22Rv1 (cell line): ENCODE measurements at regions not wholly inside any gene's neighbourhood (a gene's known extent, or its start where the extent isn't known, plus 50 kb on each side); places are given as distances from the start of the nearest gene placed in this dataset.

Source experiments
- ZFX ChIP-seq: fragments of 450-650 bp; IDR thresholded peaks from 2 replicates; pipeline ENCODE4 v1.6.1; 2017; ENCODE audit warnings: antibody characterized with exemption, borderline replicate concordance
- TF ChIP-seq, protein P1 (sequence below): fragments of 450-650 bp; IDR thresholded peaks from 2 replicates; pipeline ENCODE4 v1.5.1; 2017; ENCODE audit warnings: mild to moderate bottlenecking

DNA sequence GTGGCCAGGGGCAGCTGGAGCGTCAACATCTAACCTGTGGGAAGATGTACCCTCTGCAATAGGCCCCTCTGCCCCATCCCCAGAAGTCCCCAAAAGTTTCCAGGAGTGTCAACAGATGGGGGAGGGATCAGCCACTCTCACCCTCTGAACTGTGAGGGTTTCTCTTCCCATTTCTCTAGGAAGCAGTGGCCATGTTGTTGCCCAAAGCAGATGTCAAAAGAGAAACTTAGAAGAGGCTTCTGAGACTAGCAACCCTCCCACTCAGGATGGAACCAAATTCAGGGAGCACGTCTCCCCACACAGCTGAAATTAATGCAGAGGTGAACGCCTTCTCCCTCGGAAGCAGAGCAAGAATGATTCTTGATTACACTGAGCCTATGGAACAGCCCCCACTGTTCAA is 70.3 kb downstream of the ARL4C start:
- TF ChIP-seq, protein P1, sequence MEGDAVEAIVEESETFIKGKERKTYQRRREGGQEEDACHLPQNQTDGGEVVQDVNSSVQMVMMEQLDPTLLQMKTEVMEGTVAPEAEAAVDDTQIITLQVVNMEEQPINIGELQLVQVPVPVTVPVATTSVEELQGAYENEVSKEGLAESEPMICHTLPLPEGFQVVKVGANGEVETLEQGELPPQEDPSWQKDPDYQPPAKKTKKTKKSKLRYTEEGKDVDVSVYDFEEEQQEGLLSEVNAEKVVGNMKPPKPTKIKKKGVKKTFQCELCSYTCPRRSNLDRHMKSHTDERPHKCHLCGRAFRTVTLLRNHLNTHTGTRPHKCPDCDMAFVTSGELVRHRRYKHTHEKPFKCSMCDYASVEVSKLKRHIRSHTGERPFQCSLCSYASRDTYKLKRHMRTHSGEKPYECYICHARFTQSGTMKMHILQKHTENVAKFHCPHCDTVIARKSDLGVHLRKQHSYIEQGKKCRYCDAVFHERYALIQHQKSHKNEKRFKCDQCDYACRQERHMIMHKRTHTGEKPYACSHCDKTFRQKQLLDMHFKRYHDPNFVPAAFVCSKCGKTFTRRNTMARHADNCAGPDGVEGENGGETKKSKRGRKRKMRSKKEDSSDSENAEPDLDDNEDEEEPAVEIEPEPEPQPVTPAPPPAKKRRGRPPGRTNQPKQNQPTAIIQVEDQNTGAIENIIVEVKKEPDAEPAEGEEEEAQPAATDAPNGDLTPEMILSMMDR = no peak
- TF ChIP-seq ZFX = no peak
